SH-SY5Y (cell line): ENCODE measurements at regions not wholly inside any gene's neighbourhood (a gene's known extent, or its start where the extent isn't known, plus 50 kb on each side); places are given as distances from the start of the nearest gene placed in this dataset.

ENCODE experiments used
- GATA2 ChIP-seq: IDR thresholded peaks from 2 replicates; pipeline ENCODE4 v1.6.1; 2011; ENCODE audit warnings: mild to moderate bottlenecking, low read depth, low read length
- GATA3 ChIP-seq: IDR thresholded peaks from 2 replicates; pipeline ENCODE4 v1.6.1; 2011; ENCODE audit warnings: low read depth, mild to moderate bottlenecking, low read length, moderate library complexity

- TF ChIP-seq GATA2 (no peak), GATA3 (no peak)
Measured at GRCh38 chr11:134646561-134646960, 234.5 kb upstream of the B3GAT1 start.

GRCh38 chr11:134645576-134645975 lies 233.5 kb upstream of the B3GAT1 start:
- TF ChIP-seq GATA2: no peak
- no peak for TF ChIP-seq GATA3

GRCh38 chr11:134644476-134645456 lies 232.7 kb upstream of the B3GAT1 start:
- no peak for TF ChIP-seq GATA3
- TF ChIP-seq GATA2: no peak

GRCh38 chr11:134643115-134644012 lies 231.3 kb upstream of the B3GAT1 start:
- TF ChIP-seq GATA3: no peak
- 0 out of 2 replicates have a peak, but pooled peaks have one; percentile 14 for TF ChIP-seq GATA2

- TF ChIP-seq GATA3 (no peak), GATA2 (no peak)
Measured at GRCh38 chr11:134642206-134642605, 230.2 kb upstream of the B3GAT1 start.

- TF ChIP-seq GATA3 (no peak), GATA2 (no peak)
Measured at GRCh38 chr11:134640971-134641968, 229.2 kb upstream of the B3GAT1 start.

GRCh38 chr11:134640536-134640935 lies 228.5 kb upstream of the B3GAT1 start:
- no peak for TF ChIP-seq GATA2
- TF ChIP-seq GATA3: no peak

- TF ChIP-seq GATA2: no peak
- no peak for TF ChIP-seq GATA3
Measured at GRCh38 chr11:134639586-134640330, 227.7 kb upstream of the B3GAT1 start.

GRCh38 chr11:134638796-134639430 lies 226.9 kb upstream of the B3GAT1 start:
- TF ChIP-seq GATA2 (no peak), GATA3 (no peak)

- TF ChIP-seq GATA3: no peak
- TF ChIP-seq GATA2: no peak
Measured at GRCh38 chr11:134637091-134638015, 225.3 kb upstream of the B3GAT1 start.

- TF ChIP-seq GATA2 (no peak), GATA3 (no peak)
Measured at GRCh38 chr11:134636071-134636470, 224.0 kb upstream of the B3GAT1 start.
